ENCODE measurements at regions not wholly inside any gene's neighbourhood (a gene's known extent, or its start where the extent isn't known, plus 50 kb on each side); places are given as distances from the start of the nearest gene placed in this dataset.
A peak's percentile ranks its signal among the peaks of the same experiment; 100 is the strongest.

DNA sequence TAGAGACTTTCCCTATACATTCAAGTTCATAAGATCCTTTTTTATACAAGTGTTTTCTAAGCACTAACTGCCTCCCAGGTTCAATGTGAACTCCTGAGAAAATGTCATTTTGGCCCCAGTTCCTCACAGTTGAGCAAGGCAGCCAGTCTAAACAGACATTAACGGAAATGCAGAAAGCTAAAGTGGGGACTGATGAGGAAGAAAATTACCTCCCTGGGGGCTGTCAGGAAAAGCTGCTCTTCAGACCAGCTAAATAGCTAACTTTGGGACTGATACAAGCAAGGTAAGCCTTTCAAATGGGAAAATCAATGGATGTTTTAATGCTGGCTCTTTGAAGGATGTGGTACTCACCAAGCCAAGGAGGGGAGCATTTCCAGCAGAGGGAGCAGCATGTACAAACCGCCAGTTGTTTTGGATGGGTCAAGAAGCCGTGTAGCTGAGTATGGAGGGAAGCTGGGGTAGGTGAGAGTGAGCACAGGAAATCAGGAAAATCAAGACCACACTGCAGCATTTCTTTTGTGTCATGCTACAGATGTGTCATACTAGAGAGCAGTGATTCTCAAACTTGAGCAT, 180.8 kb upstream of the CHD6 start:
- no peaks in the 10 kb centered on the region; the same call in 1 of the 2 replicates for H3K9me3 Mint-ChIP-seq
- ChIA-PET POLR2A (no interaction called here), CTCF (interaction anchor here (0.7 to 3.2 kb wide), 9 partner anchors 10 to 90 kb away, joined by 3 to 24 read pairs (median 3); no protein-coding TSS in a partner anchor)
- no peaks in the 10 kb centered on the region for H3K36me3 Mint-ChIP-seq
- H3K4me3 Mint-ChIP-seq: no peak overlapping the region
- H3K27me3 Mint-ChIP-seq (ENCODE audit: low read depth): peaks cover 2% of the 10 kb centered on the region; the same call in 1 of the 2 replicates
- no peak overlapping the region for H3K27ac Mint-ChIP-seq
- ATAC-seq (peak; percentile 69), DNase-seq (ENCODE audit: low spot score) (no peak)
- TF ChIP-seq, protein P1, sequence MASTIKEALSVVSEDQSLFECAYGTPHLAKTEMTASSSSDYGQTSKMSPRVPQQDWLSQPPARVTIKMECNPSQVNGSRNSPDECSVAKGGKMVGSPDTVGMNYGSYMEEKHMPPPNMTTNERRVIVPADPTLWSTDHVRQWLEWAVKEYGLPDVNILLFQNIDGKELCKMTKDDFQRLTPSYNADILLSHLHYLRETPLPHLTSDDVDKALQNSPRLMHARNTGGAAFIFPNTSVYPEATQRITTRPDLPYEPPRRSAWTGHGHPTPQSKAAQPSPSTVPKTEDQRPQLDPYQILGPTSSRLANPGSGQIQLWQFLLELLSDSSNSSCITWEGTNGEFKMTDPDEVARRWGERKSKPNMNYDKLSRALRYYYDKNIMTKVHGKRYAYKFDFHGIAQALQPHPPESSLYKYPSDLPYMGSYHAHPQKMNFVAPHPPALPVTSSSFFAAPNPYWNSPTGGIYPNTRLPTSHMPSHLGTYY (CRISPR knock-in tag; IDR thresholded peaks at IDR 0.05): no peak
- TF ChIP-seq STAT6 (CRISPR knock-in tag; conservative IDR thresholded peaks at IDR 0.05; ENCODE audit: low read depth) (no peak), JAZF1 (CRISPR knock-in tag; IDR thresholded peaks at IDR 0.05) (no peak), NR3C1 (CRISPR knock-in tag; conservative IDR thresholded peaks at IDR 0.05; ENCODE audit: low read depth) (no peak), CREB1 (CRISPR knock-in tag; IDR thresholded peaks at IDR 0.05) (no peak), FOXK1 (CRISPR knock-in tag; IDR thresholded peaks at IDR 0.05) (no peak), EMX1 (CRISPR knock-in tag; IDR thresholded peaks at IDR 0.05) (no peak), SMAD4 (CRISPR knock-in tag; IDR thresholded peaks at IDR 0.05) (no peak), SP1 (CRISPR knock-in tag; conservative IDR thresholded peaks at IDR 0.05) (no peak), ZNF263 (CRISPR knock-in tag; IDR thresholded peaks at IDR 0.05; ENCODE audit: low read depth) (no peak), TEAD4 (CRISPR knock-in tag; IDR thresholded peaks at IDR 0.05) (no peak)
- TF ChIP-seq, protein P2, sequence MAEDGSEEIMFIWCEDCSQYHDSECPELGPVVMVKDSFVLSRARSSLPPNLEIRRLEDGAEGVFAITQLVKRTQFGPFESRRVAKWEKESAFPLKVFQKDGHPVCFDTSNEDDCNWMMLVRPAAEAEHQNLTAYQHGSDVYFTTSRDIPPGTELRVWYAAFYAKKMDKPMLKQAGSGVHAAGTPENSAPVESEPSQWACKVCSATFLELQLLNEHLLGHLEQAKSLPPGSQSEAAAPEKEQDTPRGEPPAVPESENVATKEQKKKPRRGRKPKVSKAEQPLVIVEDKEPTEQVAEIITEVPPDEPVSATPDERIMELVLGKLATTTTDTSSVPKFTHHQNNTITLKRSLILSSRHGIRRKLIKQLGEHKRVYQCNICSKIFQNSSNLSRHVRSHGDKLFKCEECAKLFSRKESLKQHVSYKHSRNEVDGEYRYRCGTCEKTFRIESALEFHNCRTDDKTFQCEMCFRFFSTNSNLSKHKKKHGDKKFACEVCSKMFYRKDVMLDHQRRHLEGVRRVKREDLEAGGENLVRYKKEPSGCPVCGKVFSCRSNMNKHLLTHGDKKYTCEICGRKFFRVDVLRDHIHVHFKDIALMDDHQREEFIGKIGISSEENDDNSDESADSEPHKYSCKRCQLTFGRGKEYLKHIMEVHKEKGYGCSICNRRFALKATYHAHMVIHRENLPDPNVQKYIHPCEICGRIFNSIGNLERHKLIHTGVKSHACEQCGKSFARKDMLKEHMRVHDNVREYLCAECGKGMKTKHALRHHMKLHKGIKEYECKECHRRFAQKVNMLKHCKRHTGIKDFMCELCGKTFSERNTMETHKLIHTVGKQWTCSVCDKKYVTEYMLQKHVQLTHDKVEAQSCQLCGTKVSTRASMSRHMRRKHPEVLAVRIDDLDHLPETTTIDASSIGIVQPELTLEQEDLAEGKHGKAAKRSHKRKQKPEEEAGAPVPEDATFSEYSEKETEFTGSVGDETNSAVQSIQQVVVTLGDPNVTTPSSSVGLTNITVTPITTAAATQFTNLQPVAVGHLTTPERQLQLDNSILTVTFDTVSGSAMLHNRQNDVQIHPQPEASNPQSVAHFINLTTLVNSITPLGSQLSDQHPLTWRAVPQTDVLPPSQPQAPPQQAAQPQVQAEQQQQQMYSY (CRISPR knock-in tag; IDR thresholded peaks at IDR 0.05): no peak
- TF ChIP-seq, protein P3, sequence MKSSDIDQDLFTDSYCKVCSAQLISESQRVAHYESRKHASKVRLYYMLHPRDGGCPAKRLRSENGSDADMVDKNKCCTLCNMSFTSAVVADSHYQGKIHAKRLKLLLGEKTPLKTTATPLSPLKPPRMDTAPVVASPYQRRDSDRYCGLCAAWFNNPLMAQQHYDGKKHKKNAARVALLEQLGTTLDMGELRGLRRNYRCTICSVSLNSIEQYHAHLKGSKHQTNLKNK (CRISPR knock-in tag; IDR thresholded peaks at IDR 0.05): no peak
- peaks cover 19% of the 10 kb centered on the region for H3K4me1 Mint-ChIP-seq

- Mint-ChIP-seq H3K9me3 (peaks cover 6% of the 10 kb centered on the region; the same call in 1 of the 2 replicates), H3K4me1 (no peaks in the 10 kb centered on the region), H3K27me3 (ENCODE audit: low read depth) (no peaks in the 10 kb centered on the region), H3K36me3 (no peaks in the 10 kb centered on the region), H3K27ac (no peak overlapping the region), H3K4me3 (no peak overlapping the region)
- ATAC-seq: no peak
- no peak for DNase-seq (ENCODE audit: low spot score)
- TF ChIP-seq ZNF671 (CRISPR knock-in tag; IDR thresholded peaks at IDR 0.05) (no peak), ZNF121 (CRISPR knock-in tag; IDR thresholded peaks at IDR 0.05) (no peak), CREM (CRISPR knock-in tag; IDR thresholded peaks at IDR 0.05) (no peak), RORB (CRISPR knock-in tag; IDR thresholded peaks at IDR 0.05) (no peak), NFE2L1 (CRISPR knock-in tag; IDR thresholded peaks at IDR 0.05) (no peak), SP1 (CRISPR knock-in tag; conservative IDR thresholded peaks at IDR 0.05) (no peak)
- TF ChIP-seq, protein P4, sequence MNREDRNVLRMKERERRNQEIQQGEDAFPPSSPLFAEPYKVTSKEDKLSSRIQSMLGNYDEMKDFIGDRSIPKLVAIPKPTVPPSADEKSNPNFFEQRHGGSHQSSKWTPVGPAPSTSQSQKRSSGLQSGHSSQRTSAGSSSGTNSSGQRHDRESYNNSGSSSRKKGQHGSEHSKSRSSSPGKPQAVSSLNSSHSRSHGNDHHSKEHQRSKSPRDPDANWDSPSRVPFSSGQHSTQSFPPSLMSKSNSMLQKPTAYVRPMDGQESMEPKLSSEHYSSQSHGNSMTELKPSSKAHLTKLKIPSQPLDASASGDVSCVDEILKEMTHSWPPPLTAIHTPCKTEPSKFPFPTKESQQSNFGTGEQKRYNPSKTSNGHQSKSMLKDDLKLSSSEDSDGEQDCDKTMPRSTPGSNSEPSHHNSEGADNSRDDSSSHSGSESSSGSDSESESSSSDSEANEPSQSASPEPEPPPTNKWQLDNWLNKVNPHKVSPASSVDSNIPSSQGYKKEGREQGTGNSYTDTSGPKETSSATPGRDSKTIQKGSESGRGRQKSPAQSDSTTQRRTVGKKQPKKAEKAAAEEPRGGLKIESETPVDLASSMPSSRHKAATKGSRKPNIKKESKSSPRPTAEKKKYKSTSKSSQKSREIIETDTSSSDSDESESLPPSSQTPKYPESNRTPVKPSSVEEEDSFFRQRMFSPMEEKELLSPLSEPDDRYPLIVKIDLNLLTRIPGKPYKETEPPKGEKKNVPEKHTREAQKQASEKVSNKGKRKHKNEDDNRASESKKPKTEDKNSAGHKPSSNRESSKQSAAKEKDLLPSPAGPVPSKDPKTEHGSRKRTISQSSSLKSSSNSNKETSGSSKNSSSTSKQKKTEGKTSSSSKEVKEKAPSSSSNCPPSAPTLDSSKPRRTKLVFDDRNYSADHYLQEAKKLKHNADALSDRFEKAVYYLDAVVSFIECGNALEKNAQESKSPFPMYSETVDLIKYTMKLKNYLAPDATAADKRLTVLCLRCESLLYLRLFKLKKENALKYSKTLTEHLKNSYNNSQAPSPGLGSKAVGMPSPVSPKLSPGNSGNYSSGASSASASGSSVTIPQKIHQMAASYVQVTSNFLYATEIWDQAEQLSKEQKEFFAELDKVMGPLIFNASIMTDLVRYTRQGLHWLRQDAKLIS (CRISPR knock-in tag; IDR thresholded peaks at IDR 0.05; ENCODE audit: borderline replicate concordance): no peak
- TF ChIP-seq, protein P3 (CRISPR knock-in tag; IDR thresholded peaks at IDR 0.05): no peak
- TF ChIP-seq, protein P5, sequence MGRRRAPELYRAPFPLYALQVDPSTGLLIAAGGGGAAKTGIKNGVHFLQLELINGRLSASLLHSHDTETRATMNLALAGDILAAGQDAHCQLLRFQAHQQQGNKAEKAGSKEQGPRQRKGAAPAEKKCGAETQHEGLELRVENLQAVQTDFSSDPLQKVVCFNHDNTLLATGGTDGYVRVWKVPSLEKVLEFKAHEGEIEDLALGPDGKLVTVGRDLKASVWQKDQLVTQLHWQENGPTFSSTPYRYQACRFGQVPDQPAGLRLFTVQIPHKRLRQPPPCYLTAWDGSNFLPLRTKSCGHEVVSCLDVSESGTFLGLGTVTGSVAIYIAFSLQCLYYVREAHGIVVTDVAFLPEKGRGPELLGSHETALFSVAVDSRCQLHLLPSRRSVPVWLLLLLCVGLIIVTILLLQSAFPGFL (CRISPR knock-in tag; IDR thresholded peaks at IDR 0.05; ENCODE audit: borderline replicate concordance): no peak
- ChIA-PET POLR2A (no interaction called here), CTCF (no interaction called here)
Measured at GRCh38 chr20:41786158-41786557, 168.0 kb upstream of the CHD6 start.
